ENCODE measurements at regions not wholly inside any gene's neighbourhood (a gene's known extent, or its start where the extent isn't known, plus 50 kb on each side); places are given as distances from the start of the nearest gene placed in this dataset.

DNA sequence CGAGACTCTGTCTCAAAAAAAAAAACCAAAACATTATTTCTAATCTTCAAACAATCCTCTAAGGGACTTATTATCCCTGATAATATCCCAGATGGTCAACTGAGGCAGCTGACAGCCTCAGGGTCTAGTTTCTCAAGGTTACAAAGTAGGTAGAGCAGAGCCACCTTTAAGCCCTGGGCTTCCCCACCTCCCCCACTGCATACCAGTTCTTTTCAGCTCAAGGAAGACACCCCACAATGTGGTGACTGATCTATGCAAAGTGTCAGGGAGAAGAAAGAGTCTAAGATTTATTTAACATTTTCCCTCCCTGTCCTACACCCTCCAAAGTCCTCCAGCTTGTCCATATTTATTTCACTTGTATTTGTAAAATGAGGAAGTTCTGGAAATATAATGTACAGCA lies 60.5 kb upstream of the VGLL2 start:
- H3K9me3 ChIP-seq: no peaks in the 10 kb centered on the region
- no peak for DNase-seq
- TF ChIP-seq POLR2A (IDR thresholded peaks at IDR 0.05) (no peak), CTCF (IDR thresholded peaks at IDR 0.05) (no peak)
- WGBS, 2 donors: 71 to 80% methylated on average over 1 of the region's 1 CpG
- H3K4me1 ChIP-seq: no peaks in the 10 kb centered on the region
- intact Hi-C loops (cut with DNase I): no loop called here
- H3K27me3 ChIP-seq: no peaks in the 10 kb centered on the region
- H3K27ac ChIP-seq: no peak overlapping the region
- H3K4me3 ChIP-seq (replicated peaks in 1 of 3): no peak overlapping the region
- H3K36me3 ChIP-seq: no peaks in the 10 kb centered on the region

DNA sequence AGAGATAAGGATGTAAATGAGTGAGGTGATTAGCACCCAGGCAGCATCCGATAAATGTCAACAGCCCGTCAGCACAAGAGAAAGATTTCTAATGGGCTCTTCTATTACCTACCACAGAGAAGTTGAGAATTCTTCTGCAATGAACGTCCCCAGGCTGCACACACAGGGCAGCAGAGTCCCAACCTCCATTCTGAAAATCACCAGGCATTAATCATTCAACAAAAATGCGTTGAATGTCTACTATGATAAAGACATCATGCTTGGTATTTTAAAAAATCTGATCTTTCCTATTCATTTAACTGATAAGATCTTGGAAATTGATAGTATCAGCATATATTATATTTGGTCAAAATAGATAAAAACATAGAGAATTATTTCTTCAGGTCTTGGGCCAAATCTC lies 59.5 kb upstream of the VGLL2 start:
- TF ChIP-seq CTCF (IDR thresholded peaks at IDR 0.05) (no peak), POLR2A (IDR thresholded peaks at IDR 0.05) (no peak)
- H3K4me3 ChIP-seq (replicated peaks in 1 of 3): no peak overlapping the region
- no peak for DNase-seq
- WGBS, 2 donors: 55 to 62% methylated on average over 4 of the region's 4 CpGs
- intact Hi-C loops (cut with DNase I): no loop called here
- H3K36me3 ChIP-seq: no peaks in the 10 kb centered on the region
- H3K27ac ChIP-seq: no peak overlapping the region
- H3K4me1 ChIP-seq: no peaks in the 10 kb centered on the region
- no peaks in the 10 kb centered on the region for H3K27me3 ChIP-seq
- H3K9me3 ChIP-seq: no peaks in the 10 kb centered on the region

DNA sequence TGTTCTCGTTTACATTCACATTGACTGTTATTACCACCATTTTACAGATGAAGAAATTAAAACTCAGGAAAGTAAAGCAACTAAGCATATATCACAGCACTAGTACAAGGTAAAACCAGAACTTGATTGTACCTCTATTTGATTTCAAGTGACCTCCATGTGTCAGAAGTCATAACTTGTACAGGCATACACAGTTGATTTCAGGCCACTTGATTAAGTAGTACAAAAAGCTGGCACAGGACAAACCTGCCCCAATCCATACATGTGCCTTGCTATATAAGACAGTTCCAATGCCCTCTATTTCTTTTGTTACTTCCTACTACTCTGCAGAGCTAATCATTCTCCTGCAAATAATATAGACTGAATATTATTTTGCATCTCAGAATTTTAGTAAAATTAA lies 58.8 kb upstream of the VGLL2 start:
- intact Hi-C loops (cut with DNase I): no loop called here
- WGBS, 2 donors: 75 to 85% methylated on average over 1 of the region's 1 CpG

GRCh38 chr6:117206944-117207687 lies 58.2 kb upstream of the VGLL2 start:
- 46 to 53% methylated on average over 8 of the region's 8 CpGs for WGBS, 2 donors
- Histone ChIP-seq H3K36me3 (no peaks in the 10 kb centered on the region), H3K27me3 (no peaks in the 10 kb centered on the region), H3K27ac (no peak overlapping the region), H3K4me3 (replicated peaks in 1 of 3) (no peak overlapping the region), H3K9me3 (no peaks in the 10 kb centered on the region), H3K4me1 (no peaks in the 10 kb centered on the region)
- TF ChIP-seq CTCF (IDR thresholded peaks at IDR 0.05) (no peak), POLR2A (IDR thresholded peaks at IDR 0.05) (no peak)
- DNase-seq: no peak
- intact Hi-C loops (cut with DNase I): no loop called here

More for the DNA sequence above, 58.8 kb upstream of the VGLL2 start:
- H3K36me3 ChIP-seq: no peaks in the 10 kb centered on the region
- no peaks in the 10 kb centered on the region for H3K9me3 ChIP-seq
- H3K4me3 ChIP-seq (replicated peaks in 1 of 3): no peak overlapping the region
- TF ChIP-seq POLR2A (IDR thresholded peaks at IDR 0.05) (no peak), CTCF (IDR thresholded peaks at IDR 0.05) (no peak)
- H3K27me3 ChIP-seq: no peaks in the 10 kb centered on the region
- H3K4me1 ChIP-seq: no peaks in the 10 kb centered on the region
- DNase-seq: no peak
- no peak overlapping the region for H3K27ac ChIP-seq

- Histone ChIP-seq H3K9me3 (no peaks in the 10 kb centered on the region), H3K27me3 (no peaks in the 10 kb centered on the region), H3K27ac (no peak overlapping the region), H3K4me3 (replicated peaks in 1 of 3) (no peak overlapping the region), H3K4me1 (no peaks in the 10 kb centered on the region), H3K36me3 (no peaks in the 10 kb centered on the region)
- intact Hi-C loops (cut with DNase I): no loop called here
- no peak for TF ChIP-seq CTCF (IDR thresholded peaks at IDR 0.05)
- TF ChIP-seq POLR2A (IDR thresholded peaks at IDR 0.05): no peak
- DNase-seq: no peak
- WGBS, 2 donors: 79 to 82% methylated on average over 1 of the region's 1 CpG
Measured at GRCh38 chr6:117210279-117210678, 55.1 kb upstream of the VGLL2 start.
